ENCODE measurements at regions not wholly inside any gene's neighbourhood (a gene's known extent, or its start where the extent isn't known, plus 50 kb on each side); places are given as distances from the start of the nearest gene placed in this dataset.
A peak's percentile ranks its signal among the peaks of the same experiment; 100 is the strongest.
"Not testable (repeated sequence)": the region's sequence is repeated elsewhere in the genome, so short reads cannot be mapped to it uniquely, and the experiment has no call there.

DNA sequence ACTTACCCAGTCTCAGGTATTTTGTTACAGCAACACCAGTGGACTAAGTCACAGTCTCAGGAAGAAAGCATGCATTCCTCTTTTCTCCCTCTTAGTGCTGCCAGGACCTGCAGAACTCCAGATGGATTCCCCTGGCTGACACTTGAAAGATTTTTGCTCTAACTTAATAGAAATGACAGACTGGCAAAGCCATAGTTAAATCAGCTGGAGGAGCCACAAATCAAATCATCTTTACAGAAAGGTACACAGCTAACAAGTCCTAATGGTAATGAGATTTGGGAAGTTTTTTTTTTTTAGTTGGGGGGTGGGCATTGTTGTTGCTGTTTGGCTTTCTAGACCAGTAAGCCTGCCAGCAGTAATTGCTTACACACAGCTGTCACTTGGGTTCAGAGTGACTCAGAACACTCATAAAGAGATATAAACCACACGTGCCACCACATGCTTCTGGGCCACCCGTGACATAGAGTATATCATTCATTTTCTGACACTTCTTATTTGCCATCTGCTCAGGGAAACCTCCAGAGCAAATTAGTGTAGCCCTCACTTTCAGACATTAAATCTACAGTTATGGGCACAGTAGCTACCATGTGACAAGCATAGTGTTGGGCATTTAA lies 72.4 kb downstream of the FH start:
- H3K4me3 ChIP-seq (ENCODE audit: low read length): no peak overlapping the region
- 85% methylated on average over 2 of the region's 2 CpGs for WGBS
- no peak overlapping the region for H3K27ac ChIP-seq (ENCODE audit: low read depth, low read length)
- H3K9ac ChIP-seq (ENCODE audit: low read depth, low read length): no peak overlapping the region
- no peaks in the 10 kb centered on the region for H3K4me1 ChIP-seq (ENCODE audit: insufficient read depth, low read length)
- H3K36me3 ChIP-seq (ENCODE audit: insufficient read depth, low read length): no peaks in the 10 kb centered on the region
- peaks cover 12% of the 10 kb centered on the region; the same call in 1 of the 2 replicates for H3K9me3 ChIP-seq (ENCODE audit: insufficient read depth, low read depth, low read length)
- no peaks in the 10 kb centered on the region for H3K27me3 ChIP-seq (ENCODE audit: insufficient read depth, low read length)

- no peak overlapping the region for H3K4me3 ChIP-seq (ENCODE audit: low read length)
- no peak overlapping the region for H3K27ac ChIP-seq (ENCODE audit: low read depth, low read length)
- peaks cover 3% of the 10 kb centered on the region for H3K4me1 ChIP-seq (ENCODE audit: insufficient read depth, low read length)
- 47% methylated on average over 2 of the region's 3 CpGs for WGBS
- H3K9ac ChIP-seq (ENCODE audit: low read depth, low read length): no peak overlapping the region
- H3K27me3 ChIP-seq (ENCODE audit: insufficient read depth, low read length): no peaks in the 10 kb centered on the region
- no peaks in the 10 kb centered on the region for H3K36me3 ChIP-seq (ENCODE audit: insufficient read depth, low read length)
- H3K9me3 ChIP-seq (ENCODE audit: insufficient read depth, low read depth, low read length): peaks cover 12% of the 10 kb centered on the region; the same call in 1 of the 2 replicates
These were observed 74.7 kb downstream of the FH start for GRCh38 chr1:241444836-241445235.

DNA sequence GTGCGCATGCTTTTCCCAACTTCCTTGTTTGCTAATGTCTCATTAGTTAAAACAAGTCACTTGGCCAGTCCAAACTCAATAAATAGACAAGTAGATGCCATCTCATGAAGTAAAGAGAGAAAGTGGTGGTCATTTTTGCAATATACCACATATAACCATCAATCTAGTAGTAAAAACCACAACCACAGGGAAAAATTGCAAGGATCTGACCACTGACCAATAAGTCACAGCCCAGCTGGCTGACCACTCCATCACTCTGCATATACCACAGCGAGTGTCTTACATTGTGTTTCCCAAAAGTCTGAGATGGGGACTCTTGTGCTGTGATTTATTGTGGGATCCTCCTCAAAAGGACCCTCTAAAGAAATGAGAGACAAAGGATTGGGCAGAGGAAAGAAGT lies 76.0 kb downstream of the FH start:
- WGBS: 98% methylated on average over 2 of the region's 2 CpGs
- Histone ChIP-seq H3K4me1 (ENCODE audit: insufficient read depth, low read length) (peaks cover 5% of the 10 kb centered on the region), H3K4me3 (ENCODE audit: low read length) (no peak overlapping the region), H3K27ac (ENCODE audit: low read depth, low read length) (no peak overlapping the region), H3K9me3 (ENCODE audit: insufficient read depth, low read depth, low read length) (peaks cover 12% of the 10 kb centered on the region; the same call in 1 of the 2 replicates), H3K9ac (ENCODE audit: low read depth, low read length) (no peak overlapping the region), H3K36me3 (ENCODE audit: insufficient read depth, low read length) (no peaks in the 10 kb centered on the region), H3K27me3 (ENCODE audit: insufficient read depth, low read length) (no peaks in the 10 kb centered on the region)

GRCh38 chr1:241442686-241443085 lies 76.9 kb downstream of the FH start:
- no peaks in the 10 kb centered on the region for H3K27me3 ChIP-seq (ENCODE audit: insufficient read depth, low read length)
- no peak overlapping the region for H3K27ac ChIP-seq (ENCODE audit: low read depth, low read length)
- H3K36me3 ChIP-seq (ENCODE audit: insufficient read depth, low read length): no peaks in the 10 kb centered on the region
- H3K4me3 ChIP-seq (ENCODE audit: low read length): no peak overlapping the region
- peaks cover 5% of the 10 kb centered on the region for H3K4me1 ChIP-seq (ENCODE audit: insufficient read depth, low read length)
- H3K9ac ChIP-seq (ENCODE audit: low read depth, low read length): no peak overlapping the region
- WGBS: 97% methylated on average over 3 of the region's 4 CpGs
- H3K9me3 ChIP-seq (ENCODE audit: insufficient read depth, low read depth, low read length): peaks cover 12% of the 10 kb centered on the region; the same call in 1 of the 2 replicates

- Histone ChIP-seq H3K27me3 (ENCODE audit: insufficient read depth, low read length) (no peaks in the 10 kb centered on the region), H3K9ac (ENCODE audit: low read depth, low read length) (no peak overlapping the region), H3K9me3 (ENCODE audit: insufficient read depth, low read depth, low read length) (peaks cover 12% of the 10 kb centered on the region; the same call in 1 of the 2 replicates), H3K27ac (ENCODE audit: low read depth, low read length) (no peak overlapping the region), H3K36me3 (ENCODE audit: insufficient read depth, low read length) (no peaks in the 10 kb centered on the region), H3K4me3 (ENCODE audit: low read length) (no peak overlapping the region), H3K4me1 (ENCODE audit: insufficient read depth, low read length) (peaks cover 5% of the 10 kb centered on the region)
- WGBS: 93% methylated on average over 2 of the region's 2 CpGs
These were observed 78.7 kb downstream of the FH start for GRCh38 chr1:241440904-241441303.

- not testable (repeated sequence) for H3K27ac ChIP-seq (ENCODE audit: low read depth, low read length); H3K4me1 ChIP-seq (ENCODE audit: insufficient read depth, low read length); H3K4me3 ChIP-seq (ENCODE audit: low read length); H3K27me3 ChIP-seq (ENCODE audit: insufficient read depth, low read length); H3K36me3 ChIP-seq (ENCODE audit: insufficient read depth, low read length); H3K9me3 ChIP-seq (ENCODE audit: insufficient read depth, low read depth, low read length); H3K9ac ChIP-seq (ENCODE audit: low read depth, low read length)
- WGBS: 91% methylated on average over 2 of the region's 2 CpGs
These were observed 80.9 kb downstream of the FH start for GRCh38 chr1:241438686-241439085.

DNA sequence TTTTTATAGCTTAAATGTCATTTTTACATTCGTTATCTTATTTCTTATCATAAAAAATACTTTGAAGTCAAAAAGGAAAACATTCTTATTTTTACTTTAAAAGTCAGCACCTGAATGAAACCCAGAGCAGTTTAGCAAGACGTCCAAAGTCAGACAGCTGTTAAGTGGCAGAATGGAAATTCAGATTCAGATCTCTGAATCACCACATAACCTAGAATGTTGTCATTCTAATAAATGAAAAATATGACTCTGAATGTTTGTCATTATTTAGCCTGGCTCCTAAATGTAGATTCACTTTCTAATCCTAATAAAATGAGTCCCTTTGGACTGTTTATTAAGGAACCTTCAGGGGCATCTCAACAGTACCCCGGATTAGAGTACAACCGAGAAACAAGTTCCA lies 75.2 kb upstream of the RGS7 start:
- H3K36me3 ChIP-seq (ENCODE audit: insufficient read depth, low read length): no peaks in the 10 kb centered on the region
- 93% methylated on average over 3 of the region's 4 CpGs for WGBS
- no peak overlapping the region for H3K9ac ChIP-seq (ENCODE audit: low read depth, low read length)
- H3K4me1 ChIP-seq (ENCODE audit: insufficient read depth, low read length): no peaks in the 10 kb centered on the region
- H3K27me3 ChIP-seq (ENCODE audit: insufficient read depth, low read length): no peaks in the 10 kb centered on the region
- H3K9me3 ChIP-seq (ENCODE audit: insufficient read depth, low read depth, low read length): peaks cover 4% of the 10 kb centered on the region; the same call in 1 of the 2 replicates
- H3K27ac ChIP-seq (ENCODE audit: low read depth, low read length): no peak overlapping the region
- no peak overlapping the region for H3K4me3 ChIP-seq (ENCODE audit: low read length)

DNA sequence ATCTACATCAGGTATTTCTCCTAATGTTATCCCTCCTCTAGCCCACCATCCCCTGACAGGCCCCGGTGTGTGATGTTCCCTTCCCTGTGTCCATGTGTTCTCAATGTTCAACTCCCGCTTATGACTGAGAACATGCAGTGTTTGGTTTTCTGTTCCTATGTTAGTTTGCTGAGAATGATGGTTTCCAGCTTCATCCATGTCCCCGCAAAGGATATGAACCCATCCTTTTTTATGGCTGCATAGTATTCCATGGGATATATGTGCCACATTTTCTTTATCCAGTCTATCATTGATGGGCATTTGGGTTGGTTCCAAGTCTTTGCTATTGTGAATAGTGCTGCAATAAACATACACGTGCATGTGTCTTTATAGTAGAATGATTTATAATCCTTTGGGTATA lies 68.1 kb upstream of the RGS7 start:
- not testable (repeated sequence) for H3K9me3 ChIP-seq (ENCODE audit: insufficient read depth, low read depth, low read length); H3K27ac ChIP-seq (ENCODE audit: low read depth, low read length); H3K4me1 ChIP-seq (ENCODE audit: insufficient read depth, low read length); H3K4me3 ChIP-seq (ENCODE audit: low read length); H3K9ac ChIP-seq (ENCODE audit: low read depth, low read length); H3K36me3 ChIP-seq (ENCODE audit: insufficient read depth, low read length)
- WGBS: 82% methylated on average over 3 of the region's 4 CpGs
- H3K27me3 ChIP-seq (ENCODE audit: insufficient read depth, low read length): peaks cover 40% of the 10 kb centered on the region

GRCh38 chr1:241424480-241424971 lies 67.5 kb upstream of the RGS7 start:
- Histone ChIP-seq H3K27ac (ENCODE audit: low read depth, low read length) (no peak overlapping the region), H3K27me3 (ENCODE audit: insufficient read depth, low read length) (peaks cover 40% of the 10 kb centered on the region), H3K9ac (ENCODE audit: low read depth, low read length) (peak overlapping the region; percentile 49), H3K36me3 (ENCODE audit: insufficient read depth, low read length) (no peaks in the 10 kb centered on the region), H3K4me1 (ENCODE audit: insufficient read depth, low read length) (0 out of 2 replicates have a peak, but pooled peaks cover 3% of the 10 kb centered on the region), H3K9me3 (ENCODE audit: insufficient read depth, low read depth, low read length) (no peaks in the 10 kb centered on the region), H3K4me3 (ENCODE audit: low read length) (peak overlapping the region; percentile 61)
- WGBS: 54% methylated on average over 21 of the region's 21 CpGs

DNA sequence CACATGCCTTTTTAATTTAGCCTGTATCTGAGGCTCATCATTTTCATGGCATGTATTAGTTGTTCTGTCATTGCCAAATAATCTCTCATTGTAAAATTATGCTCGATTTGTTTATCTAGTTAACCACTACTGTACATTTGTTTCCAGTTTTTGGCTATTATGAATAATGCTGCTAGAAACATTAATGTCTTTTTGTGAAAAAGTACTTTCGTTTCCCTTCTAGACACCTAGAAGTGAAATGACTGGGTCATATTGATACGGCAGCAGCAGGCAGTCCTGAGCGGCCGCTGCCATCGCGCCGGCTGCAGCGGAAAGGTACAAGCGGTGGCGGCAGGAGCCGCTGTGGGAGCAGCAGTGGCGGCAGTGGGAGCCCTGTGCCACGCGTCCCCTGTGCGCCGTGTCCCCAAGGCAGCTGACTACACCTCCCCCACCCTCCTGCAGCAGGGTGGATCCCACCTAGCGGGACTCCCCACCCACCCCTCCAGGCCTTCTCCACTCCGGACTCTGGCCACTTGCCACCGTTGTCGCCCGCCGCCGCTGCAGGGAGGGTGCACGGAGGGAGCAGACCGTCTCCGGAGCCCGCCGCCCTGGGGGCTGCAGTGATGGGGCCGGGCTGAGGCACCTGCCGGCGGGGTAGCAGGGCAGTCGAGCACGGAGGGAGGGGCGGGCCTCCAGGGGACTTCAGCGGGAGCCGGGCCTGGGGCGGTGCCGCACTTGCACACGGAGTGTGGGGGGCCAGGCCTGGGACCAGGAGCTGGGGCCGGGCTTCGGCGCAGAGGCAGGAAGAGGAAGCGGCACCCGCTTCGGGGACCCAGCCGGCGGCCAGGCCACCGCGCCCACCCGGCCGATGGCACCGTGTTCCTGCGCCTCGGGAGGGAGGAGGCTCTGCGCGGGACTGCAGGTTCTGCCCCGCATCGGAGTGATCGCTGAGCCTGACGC lies 66.8 kb upstream of the RGS7 start:
- 1% methylated on average over 60 of the region's 61 CpGs for WGBS
- H3K27me3 ChIP-seq (ENCODE audit: insufficient read depth, low read length): peaks cover 40% of the 10 kb centered on the region
- H3K36me3 ChIP-seq (ENCODE audit: insufficient read depth, low read length): no peaks in the 10 kb centered on the region
- H3K4me1 ChIP-seq (ENCODE audit: insufficient read depth, low read length): 0 out of 2 replicates have a peak, but pooled peaks cover 3% of the 10 kb centered on the region
- no peaks in the 10 kb centered on the region for H3K9me3 ChIP-seq (ENCODE audit: insufficient read depth, low read depth, low read length)
- H3K4me3 ChIP-seq (ENCODE audit: low read length): peak overlapping the region; percentile 61
- no peak overlapping the region for H3K27ac ChIP-seq (ENCODE audit: low read depth, low read length)
- H3K9ac ChIP-seq (ENCODE audit: low read depth, low read length): peak overlapping the region; percentile 49

GRCh38 chr1:241422470-241422869 lies 65.5 kb upstream of the RGS7 start:
- 95% methylated on average over 6 of the region's 6 CpGs for WGBS
- H3K9me3 ChIP-seq (ENCODE audit: insufficient read depth, low read depth, low read length): no peaks in the 10 kb centered on the region

More at GRCh38 chr1:241422470-241422869, 65.5 kb upstream of the RGS7 start:
- H3K4me3 ChIP-seq (ENCODE audit: low read length): no peak overlapping the region
- H3K27ac ChIP-seq (ENCODE audit: low read depth, low read length): no peak overlapping the region
- no peak overlapping the region for H3K9ac ChIP-seq (ENCODE audit: low read depth, low read length)
- no peaks in the 10 kb centered on the region for H3K36me3 ChIP-seq (ENCODE audit: insufficient read depth, low read length)
- peaks cover 40% of the 10 kb centered on the region for H3K27me3 ChIP-seq (ENCODE audit: insufficient read depth, low read length)
- 0 out of 2 replicates have a peak, but pooled peaks cover 3% of the 10 kb centered on the region for H3K4me1 ChIP-seq (ENCODE audit: insufficient read depth, low read length)

Data from HUES64 (cell line).